ENCODE measurements at regions not wholly inside any gene's neighbourhood (a gene's known extent, or its start where the extent isn't known, plus 50 kb on each side); places are given as distances from the start of the nearest gene placed in this dataset.

DNA sequence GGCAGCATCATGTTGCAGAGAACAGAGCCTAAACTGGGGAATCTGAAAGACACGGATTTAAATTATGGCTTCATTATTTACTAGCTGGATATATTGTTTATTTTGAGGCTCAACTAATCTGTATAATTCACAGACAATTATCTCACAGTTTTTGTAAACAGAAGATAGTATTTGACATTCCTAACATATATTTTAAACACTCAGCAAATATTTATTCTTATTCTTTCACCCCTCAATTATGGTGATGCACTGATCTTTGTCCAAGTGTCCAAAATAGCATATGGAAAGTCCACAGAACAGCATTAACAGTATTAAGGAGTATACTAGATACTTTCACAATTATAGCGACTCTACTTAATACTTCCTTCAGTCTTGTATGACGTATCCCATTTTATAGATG, 257.0 kb downstream of the ADGRG6 start:
- in situ Hi-C loops (cut with HindIII; ENCODE audit: low sequenced_read_pairs): no loop called here

DNA sequence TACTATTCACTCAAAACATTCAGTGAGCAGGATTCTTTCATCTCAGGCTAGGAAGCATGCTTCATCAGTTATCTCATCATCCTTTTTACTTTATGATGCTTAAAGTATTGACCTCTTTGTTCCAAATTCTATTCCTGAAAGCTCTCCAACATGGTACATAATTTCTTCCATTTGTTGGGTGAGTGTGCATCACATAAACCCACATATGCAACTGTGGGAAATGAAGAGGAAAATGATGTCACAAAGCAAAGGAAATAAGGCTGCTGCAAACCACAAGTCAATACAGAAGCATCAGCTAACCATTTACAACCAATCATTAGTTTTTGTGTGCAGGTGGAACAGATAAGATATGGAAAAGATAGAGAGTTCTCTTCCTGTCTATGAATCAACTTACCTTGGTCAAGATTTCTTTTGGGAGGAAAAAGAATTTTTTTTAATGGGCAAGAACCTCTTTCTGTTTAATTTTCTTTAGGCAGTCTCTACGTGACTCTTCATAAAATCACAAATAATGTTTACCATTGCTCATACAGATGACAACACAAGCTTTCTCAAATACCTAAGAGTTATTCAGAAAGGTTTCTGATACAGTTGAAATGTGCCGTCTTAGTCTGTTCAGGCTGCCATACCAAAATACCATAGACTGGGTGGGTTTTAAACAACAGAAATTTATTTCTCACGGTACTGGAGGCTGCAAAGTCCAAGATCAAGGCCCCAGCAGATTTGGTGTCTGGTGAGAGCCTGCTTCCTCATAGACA, 259.9 kb downstream of the ADGRG6 start:
- in situ Hi-C loops (cut with HindIII; ENCODE audit: low sequenced_read_pairs): no loop called here

DNA sequence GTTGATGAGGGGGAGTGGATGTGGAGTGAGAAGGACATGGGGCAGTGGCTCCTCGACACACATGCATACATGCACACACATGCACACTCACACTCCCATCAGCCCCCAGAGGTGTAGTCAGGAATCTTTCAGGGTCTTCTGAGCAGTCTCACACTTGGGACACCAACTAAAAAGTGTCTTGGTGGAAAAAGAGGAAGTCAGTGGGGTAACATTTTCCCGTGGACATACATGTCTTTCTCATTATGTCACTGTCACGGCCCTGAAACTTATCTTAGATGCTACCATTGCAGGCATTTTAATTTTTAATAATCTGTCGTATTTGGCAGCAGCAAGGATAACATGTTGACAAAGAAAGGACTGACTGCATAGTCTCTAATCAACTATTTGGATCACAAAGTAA, 261.1 kb downstream of the ADGRG6 start:
- in situ Hi-C loops (cut with HindIII; ENCODE audit: low sequenced_read_pairs): no loop called here

DNA sequence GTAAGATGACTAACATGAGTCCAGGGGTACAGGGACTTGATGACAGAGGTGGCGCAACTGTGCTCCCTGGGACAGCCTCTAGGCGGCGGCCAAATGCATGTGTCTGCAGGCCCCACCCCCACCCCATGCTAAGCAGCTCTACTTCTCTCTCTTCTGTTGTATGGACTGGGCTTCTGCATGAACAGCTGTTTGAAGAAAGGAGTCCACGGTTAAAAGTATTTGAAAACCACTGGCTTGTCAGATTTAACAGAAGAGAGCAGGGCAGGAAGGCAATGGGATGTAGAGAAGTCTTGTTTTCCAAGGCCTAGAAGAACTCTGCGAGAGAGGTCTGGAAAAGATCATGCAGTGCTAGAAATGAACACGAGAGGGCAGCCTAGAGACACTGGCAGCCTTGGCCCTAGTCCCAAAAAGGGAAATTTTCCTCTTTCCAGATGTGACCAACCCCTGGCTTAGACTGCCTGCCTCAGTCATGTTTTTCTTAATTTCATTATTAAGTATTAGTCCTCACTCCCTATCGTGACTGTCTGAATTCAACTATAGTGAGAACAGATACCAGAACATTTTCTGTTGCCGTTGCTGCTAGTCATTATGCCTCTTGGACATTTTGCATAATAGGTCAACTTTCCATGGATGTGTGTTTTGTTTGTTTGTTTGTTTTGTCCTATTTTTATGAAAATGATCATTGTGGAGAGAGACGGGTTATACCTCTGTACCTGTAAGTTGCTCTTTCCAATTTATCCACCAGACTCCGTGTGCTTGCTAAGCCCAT, 265.0 kb downstream of the ADGRG6 start:
- in situ Hi-C loops (cut with HindIII; ENCODE audit: low sequenced_read_pairs): no loop called here

DNA sequence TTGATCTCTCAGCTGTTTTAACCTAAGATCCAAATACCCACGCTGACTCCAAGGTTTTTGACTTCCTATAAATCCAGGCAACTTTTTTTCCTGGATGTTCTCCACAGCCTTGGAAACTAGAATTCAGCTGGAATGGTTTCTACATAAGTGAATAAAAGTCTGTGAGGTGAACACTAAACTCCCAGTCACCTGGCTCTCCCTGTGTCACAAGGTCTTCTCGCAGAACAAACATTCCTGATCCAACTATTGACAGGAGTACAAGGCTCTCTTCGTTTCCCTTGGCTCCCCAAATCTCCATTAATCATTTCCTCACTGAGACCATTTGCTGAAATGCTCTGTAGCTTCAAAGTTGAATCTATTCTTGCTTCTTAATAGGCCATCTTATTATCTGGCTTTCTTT, 265.7 kb downstream of the ADGRG6 start:
- in situ Hi-C loops (cut with HindIII; ENCODE audit: low sequenced_read_pairs): no loop called here

DNA sequence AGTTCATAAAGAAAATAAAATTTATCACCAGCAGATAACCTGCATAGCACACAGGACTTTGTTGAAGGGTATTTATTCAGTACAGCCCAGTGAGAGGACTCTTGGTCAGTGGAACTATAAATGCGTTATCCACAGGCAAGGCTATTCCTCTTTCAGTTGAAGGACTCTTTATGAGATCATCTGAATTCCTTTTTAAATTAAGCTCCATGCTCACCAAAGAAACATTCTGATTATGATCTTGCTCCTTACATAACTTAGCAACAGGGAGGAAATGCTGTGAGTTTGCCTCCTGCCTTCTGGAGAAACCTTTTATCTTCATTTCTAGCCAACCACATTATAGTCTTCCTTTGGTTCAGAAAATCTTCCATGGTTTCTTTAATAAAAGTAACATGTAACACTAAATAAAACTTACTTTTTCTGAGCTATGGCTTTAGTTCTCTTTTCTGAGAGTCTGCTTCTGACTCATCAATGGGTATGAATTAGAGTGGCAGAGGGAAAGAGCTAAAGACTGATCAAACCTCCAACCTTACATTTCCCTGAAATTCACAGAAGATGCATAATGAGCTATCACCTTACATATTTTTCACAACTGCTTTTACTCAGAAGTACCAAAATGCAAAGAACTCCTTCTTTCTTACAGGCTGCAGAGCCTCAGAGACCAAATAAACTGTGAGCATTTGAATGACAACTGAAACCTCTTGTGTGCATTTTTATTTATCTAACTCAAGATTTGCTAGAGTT, 267.2 kb downstream of the ADGRG6 start:
- in situ Hi-C loops (cut with HindIII; ENCODE audit: low sequenced_read_pairs): no loop called here

DNA sequence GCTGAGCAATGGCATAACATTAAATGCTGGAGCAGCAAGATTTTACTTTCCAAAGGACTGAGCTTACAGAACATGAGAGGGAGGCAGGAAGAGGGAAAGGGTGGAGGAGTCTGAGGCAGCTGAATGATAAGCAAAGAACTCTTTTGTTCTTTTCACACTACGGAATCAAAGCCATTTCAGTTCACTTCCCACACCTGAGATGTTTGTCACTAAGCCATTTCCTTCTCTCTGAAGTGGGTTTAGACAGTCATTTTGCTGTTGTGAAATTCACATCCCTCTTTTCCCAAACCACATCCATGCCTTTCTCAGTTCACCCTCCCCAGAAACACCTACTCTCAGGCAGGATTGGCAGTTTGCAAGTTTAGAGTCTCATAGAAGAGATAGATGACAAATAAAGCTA, 267.9 kb downstream of the ADGRG6 start:
- in situ Hi-C loops (cut with HindIII; ENCODE audit: low sequenced_read_pairs): no loop called here

DNA sequence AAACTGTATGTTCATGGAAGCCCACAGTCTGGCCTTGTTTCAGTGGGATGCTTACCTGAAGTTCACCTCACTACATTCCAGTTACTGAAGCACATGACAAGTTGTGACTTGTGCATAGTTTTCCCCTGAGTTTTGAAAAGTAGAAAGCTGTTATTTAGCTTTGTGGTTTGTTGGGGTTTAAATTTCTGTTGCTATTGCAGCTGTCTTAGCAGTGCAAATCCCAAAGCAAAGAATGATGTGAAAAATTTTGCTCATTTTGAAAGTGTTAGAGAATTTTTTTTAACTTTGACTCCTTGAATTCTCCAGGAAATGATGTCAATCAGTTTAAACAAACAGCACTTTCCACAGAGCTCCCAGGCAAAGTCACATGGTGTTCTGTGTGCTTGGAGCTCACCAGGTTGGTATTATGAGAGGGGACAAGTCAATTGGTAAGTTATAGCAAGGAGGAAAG, 268.4 kb downstream of the ADGRG6 start:
- in situ Hi-C loops (cut with HindIII; ENCODE audit: low sequenced_read_pairs): no loop called here

DNA sequence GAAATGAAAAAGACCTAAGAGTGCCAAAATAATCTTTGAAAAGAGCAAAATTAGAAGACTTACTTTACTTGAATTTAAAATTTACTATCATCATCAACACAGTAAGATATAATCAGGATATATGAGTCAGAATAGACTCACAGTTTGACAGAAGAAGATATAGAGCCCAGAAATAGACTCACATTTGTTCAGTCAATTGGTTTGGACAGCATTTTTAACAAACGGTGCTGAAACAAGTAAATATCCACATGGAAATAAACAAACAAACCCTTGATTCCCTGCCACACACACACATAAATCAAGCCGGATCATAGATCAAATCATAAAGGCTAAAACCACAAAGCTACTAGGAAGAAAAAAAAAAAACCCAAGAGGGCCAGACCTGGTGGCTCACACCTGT, 291.1 kb downstream of the ADGRG6 start:
- in situ Hi-C loops (cut with HindIII; ENCODE audit: low sequenced_read_pairs): no loop called here

DNA sequence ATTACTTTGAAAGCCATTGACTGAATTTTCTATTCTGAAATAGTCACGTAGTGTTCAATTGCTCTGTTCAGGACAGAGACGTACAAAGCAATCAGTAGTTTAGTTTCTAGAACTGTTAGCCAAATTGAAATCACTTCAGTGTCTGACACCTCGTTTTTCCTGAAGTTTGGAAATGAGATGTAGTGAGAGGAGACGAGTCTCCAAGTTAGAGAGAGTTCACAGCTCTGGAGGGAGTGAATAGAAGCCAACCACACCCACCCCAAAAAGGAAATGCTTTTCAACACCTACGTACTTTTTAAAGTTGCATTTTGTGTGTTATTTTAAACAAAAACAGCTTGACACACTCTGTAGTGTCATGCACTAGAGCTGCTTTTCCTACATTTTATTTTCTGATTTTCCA, 296.0 kb downstream of the ADGRG6 start:
- in situ Hi-C loops (cut with HindIII; ENCODE audit: low sequenced_read_pairs): no loop called here

DNA sequence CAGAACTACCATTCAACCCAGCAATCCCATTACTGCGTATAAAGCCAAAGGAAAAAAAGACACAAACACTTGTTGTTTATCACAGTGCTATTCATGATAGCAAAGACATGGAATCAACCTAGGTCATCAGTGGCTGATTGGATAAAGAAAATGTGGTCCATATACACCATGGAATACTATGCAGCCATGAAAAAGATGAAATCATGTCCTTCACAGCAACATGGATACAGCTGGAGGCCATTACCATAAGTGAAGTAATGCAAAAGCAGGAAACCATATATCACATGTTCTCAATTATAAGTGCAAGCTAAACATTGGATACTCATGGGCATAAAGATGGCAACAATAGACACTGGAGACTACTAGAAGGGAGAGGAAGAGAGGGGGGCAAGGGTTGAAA, 299.6 kb downstream of the ADGRG6 start:
- in situ Hi-C loops (cut with HindIII; ENCODE audit: low sequenced_read_pairs): no loop called here

DNA sequence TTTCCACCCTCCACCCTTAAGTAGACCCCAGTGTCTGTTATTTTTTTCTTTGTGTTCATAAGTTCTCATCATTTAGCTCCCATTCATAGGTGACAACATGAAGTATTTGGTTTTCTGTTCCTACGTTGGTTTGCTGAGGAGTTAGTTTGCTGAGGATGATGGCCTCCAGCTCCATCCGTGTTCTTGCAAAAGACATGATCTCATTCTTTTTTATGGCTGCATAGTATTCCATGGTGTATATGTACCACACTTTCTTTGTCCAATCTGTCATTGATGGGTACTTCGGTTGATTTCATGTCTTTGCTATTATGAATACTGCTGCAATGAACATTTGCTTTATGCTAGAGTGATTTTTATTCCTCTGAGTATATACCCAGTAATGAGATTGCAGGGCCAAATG, 301.2 kb downstream of the ADGRG6 start:
- in situ Hi-C loops (cut with HindIII; ENCODE audit: low sequenced_read_pairs): no loop called here

DNA sequence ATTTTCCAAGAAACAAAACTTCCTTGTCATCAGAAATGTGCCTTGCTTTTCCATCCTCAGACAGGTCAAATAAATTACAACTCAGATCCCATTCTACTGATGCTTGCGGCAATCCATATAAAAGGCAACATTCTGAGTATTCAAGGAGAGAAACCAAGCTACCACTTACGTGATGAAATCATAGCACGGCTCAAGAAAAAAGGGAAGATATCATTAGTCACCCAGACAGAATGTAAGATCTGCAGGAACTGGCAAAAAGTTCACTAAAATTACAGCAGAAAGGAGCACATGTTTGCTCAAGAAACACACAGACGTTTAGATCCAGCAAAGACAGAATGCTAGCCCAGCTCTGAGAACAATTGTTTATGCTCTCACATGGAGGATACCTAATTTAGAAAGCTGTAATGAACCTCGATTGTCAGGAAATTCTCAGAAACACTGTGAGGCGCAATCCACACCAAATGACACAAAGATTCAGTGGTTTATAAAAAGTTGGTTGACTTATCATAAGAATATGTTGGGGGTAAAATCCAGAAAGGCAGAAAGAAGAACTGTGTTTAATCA, 304.2 kb downstream of the ADGRG6 start:
- in situ Hi-C loops (cut with HindIII; ENCODE audit: low sequenced_read_pairs): no loop called here

DNA sequence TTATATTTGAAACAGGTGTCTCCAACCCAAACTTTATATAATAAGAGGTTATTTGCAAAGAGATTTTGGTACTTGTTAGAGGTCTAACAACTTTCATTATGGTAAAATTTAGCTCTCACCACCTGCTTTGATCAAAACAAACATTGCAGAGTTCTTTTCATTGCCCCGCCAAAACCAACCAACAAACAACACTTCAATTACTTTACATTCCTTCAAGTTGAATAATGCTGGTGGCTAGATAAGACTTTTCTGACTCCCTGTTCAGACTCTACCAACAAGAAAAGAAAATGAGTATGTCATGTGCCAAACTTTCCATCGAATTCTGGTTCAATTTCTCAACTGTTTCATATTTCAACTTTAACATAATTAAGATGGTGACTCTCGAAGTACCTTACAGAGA, 311.1 kb downstream of the ADGRG6 start:
- in situ Hi-C loops (cut with HindIII; ENCODE audit: low sequenced_read_pairs): no loop called here

DNA sequence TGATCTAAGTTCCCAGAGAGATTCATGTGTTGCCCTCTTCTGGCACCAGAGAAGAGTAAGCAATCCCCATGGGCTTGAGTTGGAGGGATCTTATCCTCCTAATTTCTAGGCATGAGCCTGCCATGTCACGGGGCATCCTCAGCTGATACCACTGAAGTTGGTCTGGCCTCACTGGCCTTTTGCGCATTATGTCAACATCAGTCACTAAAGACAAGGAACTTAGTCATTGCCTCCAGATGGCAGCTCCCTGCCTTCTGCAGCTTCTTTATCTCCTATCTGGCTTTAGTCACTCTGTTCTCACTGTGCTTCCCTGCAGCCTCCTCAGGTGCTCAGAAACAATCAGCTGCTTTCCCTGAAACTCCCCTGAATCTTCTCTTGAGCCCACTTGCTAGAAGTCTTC, 312.2 kb downstream of the ADGRG6 start:
- in situ Hi-C loops (cut with HindIII; ENCODE audit: low sequenced_read_pairs): no loop called here

DNA sequence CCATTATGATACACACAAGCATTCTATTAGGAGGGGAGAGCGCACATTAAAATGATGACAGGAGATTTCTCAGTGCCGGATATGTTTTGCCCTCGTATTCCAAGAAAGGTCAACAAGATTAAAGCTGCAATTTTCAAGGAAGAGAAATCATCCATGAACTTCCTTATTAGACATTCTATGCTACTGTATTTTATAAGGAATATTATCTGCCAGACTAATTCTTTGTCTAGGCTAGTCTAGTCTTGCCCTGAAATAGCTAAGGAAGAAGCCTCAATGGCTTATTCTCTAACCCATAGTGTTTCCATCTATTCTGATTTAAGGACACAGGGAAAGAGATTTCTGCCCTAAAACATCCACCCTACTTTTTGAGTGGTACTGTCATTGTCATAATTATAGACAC, 315.4 kb downstream of the ADGRG6 start:
- in situ Hi-C loops (cut with HindIII; ENCODE audit: low sequenced_read_pairs): no loop called here

DNA sequence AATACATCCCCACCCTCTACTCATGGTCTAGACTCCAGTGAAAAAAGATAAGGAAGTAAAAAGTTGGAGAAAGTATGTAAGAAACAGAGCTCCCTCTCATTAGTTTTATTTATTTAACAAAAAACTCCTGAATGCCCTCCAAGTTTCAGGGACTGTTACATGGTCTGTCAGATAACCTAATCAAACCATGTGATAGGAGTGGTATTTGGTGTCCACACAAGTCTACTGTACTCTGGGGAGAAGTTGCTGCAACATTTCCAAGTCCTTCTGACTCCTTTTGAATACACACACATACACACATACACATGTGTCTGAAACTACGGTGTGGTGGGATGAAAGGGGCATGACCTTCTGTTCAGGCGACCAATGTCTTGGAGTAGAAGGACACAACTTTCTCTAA, 320.0 kb downstream of the ADGRG6 start:
- in situ Hi-C loops (cut with HindIII; ENCODE audit: low sequenced_read_pairs): loop anchor here (5.0 kb wide), 1 partner anchor 80 kb away; no protein-coding TSS in a partner anchor

DNA sequence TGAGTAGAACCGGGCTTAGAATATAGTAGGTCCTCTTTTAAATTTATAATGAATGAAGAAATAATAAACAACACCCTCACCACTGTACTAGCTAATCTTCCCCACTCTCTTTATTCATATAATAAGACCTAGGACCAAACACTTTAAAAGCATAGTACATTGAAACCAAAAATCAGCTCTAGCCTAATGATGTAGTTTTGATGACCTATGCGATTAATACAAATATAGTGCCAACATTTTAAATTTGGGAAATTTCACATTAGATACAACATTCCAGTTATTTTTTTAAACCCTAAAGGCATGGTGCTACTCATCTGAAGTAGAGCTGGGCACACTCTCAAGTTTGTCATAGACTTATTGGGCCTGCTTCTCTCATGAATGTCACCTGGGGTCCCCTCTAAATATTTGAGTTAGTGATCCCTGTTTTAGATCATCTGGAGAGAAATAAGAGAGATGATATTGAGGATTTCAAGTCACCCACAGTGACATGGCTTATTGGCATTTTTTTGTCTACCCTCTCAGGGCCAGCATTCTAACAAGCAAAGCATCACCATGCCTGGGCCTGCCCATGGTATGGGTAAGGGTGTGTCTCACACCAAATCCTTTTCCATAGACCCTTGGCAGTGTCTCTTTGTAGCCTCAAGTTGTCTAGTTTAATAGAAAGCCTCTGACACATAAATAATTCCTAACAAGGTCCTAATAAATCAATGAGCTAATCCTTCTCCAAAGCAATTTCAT, 319.8 kb downstream of the HIVEP2 start:
- in situ Hi-C loops (cut with HindIII; ENCODE audit: low sequenced_read_pairs): loop anchor here (5.0 kb wide), 1 partner anchor 83 kb away; no protein-coding TSS in a partner anchor

DNA sequence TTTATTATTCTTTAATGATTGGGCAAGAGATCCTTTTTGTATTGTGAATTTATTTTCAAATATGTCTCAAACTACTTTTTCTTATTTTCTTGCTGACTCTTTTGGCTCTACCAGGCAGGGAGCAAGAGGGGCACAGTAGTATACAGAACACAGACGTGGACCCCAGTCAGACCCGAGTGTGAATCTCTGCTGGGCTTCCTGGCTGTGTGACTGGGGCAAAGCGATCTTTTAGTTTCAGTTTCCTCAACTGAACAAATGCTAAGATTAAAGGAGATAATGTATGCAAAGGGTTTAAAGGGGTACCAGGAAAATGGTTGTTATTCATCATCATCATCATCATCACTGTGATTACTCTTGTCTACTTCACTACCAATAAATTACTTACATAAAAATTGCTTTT, 317.5 kb downstream of the HIVEP2 start:
- in situ Hi-C loops (cut with HindIII; ENCODE audit: low sequenced_read_pairs): no loop called here

DNA sequence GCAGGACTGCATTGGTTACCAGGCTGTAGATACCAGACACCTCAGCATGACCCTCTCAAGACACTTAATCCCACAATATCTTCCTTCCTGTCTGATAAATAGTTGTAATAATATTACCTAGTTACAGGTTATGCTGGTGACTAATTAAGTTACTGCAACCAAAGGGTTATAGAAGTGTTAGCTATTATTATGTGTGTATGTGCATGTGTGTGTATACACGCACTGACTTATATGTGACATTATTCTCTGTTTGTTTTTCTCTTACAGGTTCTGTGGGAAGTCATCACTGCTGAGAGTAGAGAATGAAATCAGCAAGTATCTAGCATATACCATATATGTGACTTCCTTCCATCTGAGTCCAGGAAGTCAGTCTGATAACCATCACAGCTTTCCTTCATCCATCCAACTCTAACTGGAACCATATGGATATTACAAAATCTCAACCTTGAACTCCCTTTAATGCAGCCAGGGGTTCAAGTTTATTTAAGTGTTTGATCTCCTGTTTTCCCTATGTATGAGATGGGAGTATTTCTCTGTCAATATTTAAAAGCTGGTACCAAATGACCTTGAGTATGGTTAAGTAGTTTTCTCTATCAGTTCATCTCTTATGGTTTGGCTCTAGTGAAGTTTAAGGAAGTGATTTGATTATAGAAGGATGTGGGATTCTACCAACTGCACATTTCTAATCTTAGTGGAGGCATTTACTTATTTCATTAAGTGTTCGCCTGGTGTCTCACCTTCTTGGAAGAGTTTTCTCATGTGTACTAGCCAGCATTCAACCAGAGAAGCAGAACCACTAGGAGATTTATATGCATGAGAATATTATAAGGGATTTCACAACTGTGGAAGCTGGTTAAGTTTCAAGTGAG, 313.2 kb downstream of the HIVEP2 start:
- in situ Hi-C loops (cut with HindIII; ENCODE audit: low sequenced_read_pairs): no loop called here

All from endothelial cell of hepatic sinusoid (primary cell).